Head of caudate nucleus (tissue), 42 donors: ENCODE measurements at regions not wholly inside any gene's neighbourhood (a gene's known extent, or its start where the extent isn't known, plus 50 kb on each side); places are given as distances from the start of the nearest gene placed in this dataset.
"Not testable (repeated sequence)": the region's sequence is repeated elsewhere in the genome, so short reads cannot be mapped to it uniquely, and the experiment has no call there.

Experiments used
- DNase-seq, 42 donors: peaks; one replicate each; pipeline versions ENCODE4 v3.0.0 to v3.0.0-alpha.2; 2020 to 2021; ENCODE audit warnings: mixed read lengths in 7 of 42
- intact Hi-C: fragments of 100-400 bp; cut with DNase I; formaldehyde crosslinking; loops from one replicate; pipeline ENCODE4 v1.15.0; 2022

DNA sequence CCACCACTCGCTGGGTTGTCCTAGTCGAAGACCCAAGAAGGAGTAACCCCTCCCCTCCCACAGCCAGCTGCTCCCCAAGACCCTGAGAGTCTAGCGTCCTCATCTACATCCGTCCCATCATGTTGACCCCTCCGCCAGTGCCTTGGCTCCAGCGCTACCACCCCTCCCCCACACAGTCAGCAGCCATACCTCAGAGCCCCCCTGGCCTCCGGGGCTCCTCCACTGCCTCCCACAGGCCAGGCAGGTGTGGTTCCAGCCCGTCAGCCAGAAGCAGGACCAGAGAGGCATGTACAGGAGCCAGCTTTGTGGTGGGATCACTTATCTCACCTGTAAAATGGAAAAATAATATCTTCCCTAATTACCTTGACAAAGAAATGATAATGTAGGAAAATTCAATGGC, 51.5 kb upstream of the PHF21B start:
- no peak for DNase-seq
- intact Hi-C loops, result no loop called here

DNA sequence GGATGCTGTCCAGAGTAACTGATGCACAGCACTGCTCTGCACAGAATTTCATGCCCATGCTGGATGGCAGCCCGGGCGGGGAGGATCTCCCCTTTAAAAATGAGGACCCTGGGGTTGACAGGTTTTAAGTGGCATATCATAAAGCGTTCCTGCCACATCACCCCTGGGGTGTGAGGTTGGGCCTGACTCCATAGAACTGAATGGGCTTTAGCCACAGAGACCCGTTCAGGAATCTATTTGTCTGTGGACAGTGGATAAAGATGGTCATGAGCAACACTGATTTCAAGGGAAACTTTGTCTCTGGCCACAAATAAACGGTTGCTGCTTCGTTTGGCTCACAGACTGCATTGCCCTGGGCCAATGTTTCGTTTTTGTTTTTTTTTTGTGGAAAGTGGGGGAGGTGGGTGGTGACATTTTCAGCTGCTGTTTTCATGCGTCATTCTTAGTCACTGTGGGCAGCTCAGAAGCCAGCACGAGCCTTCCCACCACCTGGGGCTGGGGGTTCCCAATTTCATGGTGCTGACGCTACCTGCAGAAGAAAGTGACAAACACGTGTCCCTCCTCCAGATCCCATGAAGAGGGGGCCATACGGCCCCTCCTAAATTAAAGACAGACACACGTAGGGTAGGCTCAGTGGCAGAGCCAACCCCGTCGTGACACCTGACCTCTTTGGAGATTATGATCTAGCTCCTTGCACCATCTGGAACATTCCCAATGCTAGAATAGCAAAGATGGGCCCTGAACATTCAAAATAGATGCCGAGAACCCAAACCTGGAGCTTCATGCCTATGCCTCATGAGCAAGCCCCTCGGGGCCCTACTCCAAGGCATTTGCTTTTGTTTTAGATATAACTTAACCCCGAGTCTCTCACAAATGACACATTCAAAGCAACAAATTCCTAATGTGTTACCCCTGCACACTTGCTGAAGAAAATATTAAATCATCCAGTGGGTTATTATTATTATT, 54.8 kb upstream of the PHF21B start:
- intact Hi-C loops, result no loop called here
- no peak for DNase-seq

DNA sequence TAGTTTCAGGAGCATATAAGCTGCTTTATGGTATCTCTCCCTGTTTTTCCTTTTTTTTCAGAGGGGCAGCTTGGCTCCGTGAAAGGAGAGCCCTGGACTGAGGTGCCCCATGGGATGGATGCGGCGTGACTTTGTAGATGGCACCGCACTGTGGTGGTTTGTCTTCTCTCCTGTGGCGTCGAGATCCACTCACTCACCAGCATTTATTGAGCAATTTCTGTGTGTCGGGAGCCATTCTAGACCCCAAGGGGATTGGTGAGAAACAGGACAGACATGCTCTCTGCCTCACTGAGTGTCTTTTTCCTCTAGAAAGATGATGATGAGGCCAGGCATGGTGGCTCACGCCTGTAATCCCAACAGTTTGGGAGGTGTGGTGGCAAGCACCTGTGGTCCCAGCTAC, 55.9 kb upstream of the PHF21B start:
- no peak for DNase-seq
- intact Hi-C loops, result no loop called here

DNA sequence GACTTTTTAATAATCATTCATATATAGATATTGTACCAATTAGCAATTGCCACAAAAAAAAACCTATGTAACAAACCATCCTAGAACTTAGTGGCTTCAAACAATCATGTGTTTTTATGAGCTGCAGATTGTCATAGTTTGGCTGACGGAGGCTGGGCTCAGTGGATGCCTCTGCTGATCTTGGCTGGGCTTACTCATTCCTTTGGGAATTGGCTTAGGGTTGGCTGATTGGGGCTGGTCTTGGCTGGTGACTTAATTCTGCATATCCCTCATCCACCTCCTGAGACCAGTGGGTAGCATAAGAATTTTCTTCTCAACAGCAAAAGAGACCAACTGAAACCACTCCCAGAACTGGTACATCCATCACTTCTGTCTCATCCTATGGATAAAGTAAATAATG, 57.9 kb upstream of the PHF21B start:
- intact Hi-C loops, result no loop called here
- DNase-seq, result no peak

DNA sequence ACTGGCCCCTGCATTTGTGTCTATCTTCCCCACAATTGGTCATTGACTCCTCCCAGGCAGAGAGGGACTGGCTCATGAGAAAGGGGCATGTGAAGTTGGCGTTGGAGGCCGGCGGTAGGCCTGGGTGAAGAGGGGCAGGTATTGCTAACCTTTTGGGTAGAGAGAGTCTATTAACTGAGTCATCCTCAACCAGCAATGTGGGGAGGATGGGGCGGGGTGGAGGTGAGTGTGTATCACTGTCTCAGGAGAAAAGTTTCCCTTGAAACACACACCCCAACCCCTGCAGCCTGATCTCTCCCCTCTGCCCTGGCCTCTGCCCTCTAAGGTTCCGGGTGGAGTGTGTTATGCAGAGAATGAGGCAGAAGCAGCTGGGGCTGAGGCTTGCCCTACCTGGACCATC, 60.1 kb upstream of the PHF21B start:
- DNase-seq, result peak in 16 of 42 donors; percentile 16 to 56 (median 30)
- intact Hi-C loops, result no loop called here

DNA sequence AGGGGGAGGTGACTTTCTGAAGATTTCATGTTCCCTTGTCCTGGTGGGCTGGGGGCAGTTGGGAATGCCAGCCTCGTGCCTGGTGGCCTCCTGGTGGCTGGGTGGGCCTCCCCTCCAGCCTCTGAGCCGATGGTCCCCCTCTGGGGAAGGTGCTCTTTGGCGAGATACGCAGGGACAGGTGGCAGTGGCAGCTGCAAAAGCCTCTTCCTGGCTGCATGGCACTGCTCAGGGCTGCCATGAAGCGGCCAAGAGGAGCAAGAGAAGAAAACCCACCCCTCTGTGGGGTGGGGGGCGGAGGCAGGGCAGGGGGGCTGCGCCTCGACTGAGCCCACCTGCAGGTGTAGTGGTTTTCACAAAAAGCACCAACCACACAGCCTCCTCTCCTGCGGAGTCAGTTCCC, 61.8 kb upstream of the PHF21B start:
- intact Hi-C loops, result no loop called here
- no peak for DNase-seq

DNA sequence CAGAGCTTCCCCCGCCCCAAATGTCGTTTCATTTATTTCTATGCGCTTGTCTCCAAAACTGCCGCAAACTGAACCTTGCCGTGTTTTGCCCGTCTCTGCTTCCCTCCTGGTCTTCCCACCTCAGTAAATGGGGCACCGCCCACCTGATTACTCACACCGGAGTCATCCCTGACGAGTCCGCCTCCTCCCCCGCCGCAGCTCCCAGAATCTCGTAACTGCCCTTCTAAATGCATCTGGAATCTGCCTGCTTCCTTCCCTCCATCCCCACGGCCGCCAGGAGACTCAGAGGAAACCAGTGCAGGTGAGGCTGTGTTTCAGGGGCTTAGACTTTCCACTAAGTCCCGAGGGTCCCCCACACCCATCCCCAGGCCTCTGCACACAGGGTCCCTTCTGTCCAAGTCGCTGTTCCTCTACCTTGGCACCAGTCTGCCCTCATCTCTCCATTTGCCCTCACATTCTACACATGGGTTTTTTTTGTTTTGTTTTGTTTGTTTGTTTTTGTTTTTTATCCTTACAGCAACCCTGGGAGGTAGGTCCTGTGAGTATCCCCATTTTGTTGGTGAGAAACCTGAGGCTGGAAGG, 62.6 kb upstream of the PHF21B start:
- intact Hi-C loops, result no loop called here

DNA sequence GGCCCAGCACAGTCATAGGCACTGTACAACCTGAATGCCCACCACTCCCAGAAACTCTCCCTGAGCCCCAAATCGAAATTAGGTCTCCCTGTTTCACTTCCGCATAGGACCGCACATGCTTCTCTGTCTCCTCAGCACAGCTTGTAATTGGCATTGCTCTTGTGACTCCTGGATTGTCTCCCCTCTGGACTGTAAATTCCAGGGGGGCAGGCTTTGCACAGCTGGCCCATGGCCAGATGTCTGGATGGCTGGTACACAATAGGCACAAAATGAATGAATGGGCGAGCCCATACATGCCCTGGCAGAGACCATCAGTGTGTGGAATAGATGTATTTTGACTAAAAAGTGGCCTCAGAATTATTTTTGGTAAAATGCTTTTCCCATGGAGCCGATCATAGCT, 63.3 kb upstream of the PHF21B start:
- DNase-seq, result no peak
- intact Hi-C loops, result no loop called here

More for the DNA sequence above, 62.6 kb upstream of the PHF21B start:
- DNase-seq, result peak; percentile 58 to 93 (median 79)

DNA sequence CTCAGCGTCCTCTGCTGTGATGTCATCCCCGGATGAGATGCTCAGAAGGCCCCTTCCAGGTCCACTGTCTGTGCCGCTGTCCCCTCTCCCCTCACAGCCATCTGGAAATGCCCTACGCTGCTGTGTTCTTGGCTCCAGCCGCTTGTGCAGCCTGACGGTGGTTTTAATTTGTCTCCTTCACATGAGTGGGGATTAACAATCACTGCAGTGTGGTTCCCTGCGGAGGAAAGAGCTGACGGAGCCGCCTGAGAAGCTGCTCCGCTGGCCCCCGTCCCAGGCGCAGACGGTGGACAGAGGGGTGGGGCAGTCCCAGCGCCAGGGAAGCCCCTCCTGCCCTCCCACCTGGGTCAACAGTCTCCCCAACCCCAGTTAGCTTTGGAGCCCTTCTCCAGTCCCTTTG, 67.5 kb upstream of the PHF21B start:
- peak in 1 of 42 donors; percentile 39 for DNase-seq
- intact Hi-C loops, result no loop called here

DNA sequence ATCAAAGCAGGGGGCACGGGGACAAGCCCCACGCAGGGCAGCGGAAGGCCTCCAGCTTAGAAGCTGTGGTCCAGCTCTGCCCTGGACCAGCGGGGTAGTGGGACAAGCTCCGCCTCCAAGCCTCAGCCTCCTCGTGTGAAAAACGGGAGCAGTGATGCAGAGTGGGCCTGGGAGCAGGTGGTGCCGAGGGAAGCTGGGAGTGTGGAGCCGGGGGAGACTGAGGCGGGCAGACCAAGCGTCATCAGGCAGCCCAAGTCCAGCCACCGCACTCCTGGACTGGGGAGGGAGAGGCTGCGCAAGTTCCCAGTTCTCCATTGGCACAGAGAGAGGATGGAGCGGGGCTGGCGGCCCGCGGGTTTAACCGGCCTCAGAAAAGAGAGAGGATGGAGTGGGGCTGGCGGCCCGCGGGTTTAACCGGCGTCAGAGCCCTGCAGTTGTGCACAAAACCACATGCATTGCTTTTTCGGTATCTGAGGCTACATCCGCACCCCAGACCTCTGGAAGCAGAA, 68.1 kb upstream of the PHF21B start:
- no peak for DNase-seq
- intact Hi-C loops, result no loop called here

DNA sequence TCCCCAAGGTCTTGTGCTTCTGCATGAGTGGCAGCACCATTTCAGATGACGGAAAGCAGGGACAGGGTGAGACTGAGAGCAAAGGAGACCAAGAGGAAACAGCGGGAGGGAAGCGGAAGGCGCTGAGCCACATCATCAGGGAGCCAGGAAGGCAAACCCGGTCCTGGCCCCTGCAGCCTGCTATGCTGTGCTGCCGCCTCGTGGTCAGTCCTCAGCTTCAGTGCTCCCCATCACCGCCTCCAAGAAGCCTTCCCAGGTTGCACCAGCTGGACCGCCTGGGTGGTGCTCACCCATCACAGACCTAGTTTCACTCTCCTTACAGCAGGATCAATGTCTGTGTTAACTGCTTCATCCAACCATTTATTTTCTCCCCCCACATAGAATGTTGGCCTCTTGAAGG, 73.0 kb upstream of the PHF21B start:
- intact Hi-C loops, result no loop called here
- DNase-seq, result no peak

DNA sequence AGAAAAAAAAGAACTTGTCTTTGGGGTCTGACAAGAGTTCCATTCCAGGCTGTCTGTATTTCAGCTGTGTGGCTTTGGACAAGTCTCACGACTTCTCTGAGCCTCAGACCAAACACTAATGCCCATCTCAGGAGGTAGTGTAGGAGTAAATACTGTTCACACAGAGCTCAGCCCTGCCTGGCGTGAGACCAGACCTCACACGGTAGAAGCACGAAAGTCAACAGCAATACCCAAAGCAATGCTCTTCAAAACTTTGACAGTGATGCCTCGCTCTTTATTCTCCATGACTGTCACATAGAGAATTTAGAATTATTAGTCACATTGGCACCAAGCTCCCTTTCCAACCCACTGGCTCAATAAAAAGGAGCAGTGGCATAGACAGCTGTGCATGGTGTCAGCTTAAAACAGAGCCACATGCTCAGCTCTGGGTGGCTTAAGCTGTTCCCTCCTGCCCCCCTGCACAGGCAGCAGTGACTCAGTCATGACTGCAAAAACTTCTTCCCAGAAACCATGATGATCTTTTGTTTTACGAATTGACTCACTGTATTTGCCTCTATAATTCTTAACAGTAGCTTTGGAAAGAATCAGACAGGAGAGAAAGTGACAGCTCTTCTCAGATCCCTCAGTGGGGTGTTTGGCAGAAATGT, 74.0 kb upstream of the PHF21B start:
- intact Hi-C loops, result no loop called here
- DNase-seq, result peak in 40 of 42 donors; percentile 16 to 86 (median 56)

DNA sequence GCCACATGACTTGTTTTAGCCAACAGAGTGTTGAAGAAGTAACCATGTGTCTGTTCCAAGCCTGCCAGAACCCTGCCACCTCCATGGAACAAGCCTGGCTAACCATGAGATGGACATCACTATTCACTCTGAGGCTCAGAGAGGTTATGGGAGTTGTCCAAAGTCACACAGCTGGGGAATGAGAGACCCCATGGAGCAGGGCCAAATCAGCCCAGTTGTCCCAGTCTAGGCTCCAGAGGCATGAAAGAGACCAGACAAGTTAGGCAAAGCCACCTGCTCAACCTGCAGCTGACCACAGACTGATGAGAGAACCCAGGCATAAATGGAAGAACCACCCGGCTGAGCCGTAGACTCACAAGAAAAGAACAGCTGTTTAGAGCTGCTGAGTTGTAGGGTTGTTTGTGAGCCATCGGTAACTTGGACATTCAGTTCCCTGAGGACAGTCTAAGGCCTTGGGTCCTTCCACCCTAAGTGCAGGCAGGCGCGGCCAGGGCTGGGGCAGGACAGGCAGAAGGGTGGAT, 74.7 kb upstream of the PHF21B start:
- DNase-seq, result no peak
- intact Hi-C loops, result no loop called here

DNA sequence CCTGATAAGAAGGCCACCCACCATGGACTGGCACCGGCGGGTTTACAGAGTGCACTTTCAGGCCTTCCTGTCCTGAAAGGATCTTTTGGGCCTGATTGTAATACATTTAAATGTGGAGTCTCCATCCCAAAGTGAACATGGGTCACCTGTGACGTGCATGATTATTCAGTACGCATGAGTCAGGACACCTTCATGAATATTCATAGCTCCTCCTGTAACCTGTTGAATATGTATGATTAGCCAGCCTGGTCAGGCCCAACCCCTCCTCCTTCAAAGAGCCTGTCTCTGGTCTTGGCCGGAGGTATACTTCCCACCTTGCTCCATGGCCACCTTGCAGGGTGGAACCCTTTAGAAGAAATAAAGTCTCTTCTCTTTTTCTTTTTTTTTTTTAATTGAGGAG, 75.9 kb upstream of the NUP50 start:
- no peak for DNase-seq
- intact Hi-C loops, result no loop called here

DNA sequence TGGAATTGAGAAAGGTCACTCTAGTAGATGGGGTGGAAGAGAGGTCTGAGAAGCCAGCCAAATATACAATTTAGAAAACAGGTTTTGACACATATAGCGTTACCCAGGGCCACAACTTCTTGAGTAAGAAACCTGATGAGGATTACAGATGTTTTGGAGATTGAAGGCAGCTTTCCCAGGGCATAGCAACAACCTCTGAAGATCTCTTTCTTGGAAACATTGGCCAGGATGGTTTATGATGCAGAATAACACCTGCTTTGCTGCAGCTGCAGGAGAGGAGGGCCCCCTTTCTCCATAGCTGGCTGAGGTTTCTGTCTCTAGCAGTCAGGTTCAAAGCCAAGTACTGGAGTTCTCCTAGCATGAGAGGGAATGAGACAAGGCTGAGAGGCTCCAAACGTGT, 75.1 kb upstream of the NUP50 start:
- no peak for DNase-seq
- intact Hi-C loops, result no loop called here

DNA sequence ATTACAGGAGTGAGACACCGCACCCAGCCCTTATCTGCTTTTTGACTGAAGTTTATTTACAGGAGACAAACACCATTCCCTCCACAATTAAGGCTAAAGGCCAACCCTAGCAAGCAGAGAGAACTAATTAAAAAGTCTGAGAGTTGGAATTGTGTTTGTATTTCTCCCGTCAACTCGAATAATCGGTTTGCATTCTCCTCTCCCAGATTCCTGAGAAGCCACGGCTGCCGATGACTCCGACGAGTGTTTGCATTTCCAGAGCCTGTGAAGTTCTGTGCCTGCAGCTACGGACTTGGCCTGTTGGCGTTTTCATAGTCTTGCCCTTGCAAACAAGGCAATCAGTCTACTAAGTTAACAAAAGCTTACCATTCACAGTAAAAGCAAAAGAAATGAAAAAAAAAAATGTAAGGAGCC, 73.2 kb upstream of the NUP50 start:
- intact Hi-C loops, result no loop called here
- no peak for DNase-seq

DNA sequence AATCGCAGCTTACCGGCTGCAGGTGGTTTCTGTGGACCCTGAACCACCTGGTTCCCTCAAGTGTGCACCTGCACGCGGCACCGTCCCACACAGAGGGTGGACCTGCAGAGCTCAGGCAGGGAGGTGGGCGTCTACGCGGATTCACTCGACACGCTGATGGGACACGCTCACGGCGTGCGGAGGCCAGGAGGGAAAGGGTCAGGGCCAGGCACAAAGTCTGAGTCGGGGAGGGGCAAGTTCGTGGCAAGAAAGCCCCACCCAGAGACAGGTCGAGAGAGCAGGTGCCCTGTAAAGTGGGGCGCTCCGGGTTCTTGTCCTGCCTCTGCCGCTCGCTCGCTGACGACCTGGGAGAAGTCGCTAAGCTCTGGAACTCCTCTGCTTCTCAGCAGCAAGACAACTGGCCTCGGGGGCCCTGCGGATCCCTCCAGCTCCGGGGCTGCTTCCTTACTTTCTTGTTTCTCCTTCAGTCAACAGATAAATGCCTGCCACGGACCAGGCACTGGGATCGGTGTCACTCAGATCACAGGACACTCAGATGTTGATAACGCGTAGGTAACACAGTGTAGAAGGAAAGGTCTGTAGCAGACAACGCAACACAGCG, 72.4 kb upstream of the NUP50 start:
- DNase-seq, result no peak
- intact Hi-C loops, result no loop called here

DNA sequence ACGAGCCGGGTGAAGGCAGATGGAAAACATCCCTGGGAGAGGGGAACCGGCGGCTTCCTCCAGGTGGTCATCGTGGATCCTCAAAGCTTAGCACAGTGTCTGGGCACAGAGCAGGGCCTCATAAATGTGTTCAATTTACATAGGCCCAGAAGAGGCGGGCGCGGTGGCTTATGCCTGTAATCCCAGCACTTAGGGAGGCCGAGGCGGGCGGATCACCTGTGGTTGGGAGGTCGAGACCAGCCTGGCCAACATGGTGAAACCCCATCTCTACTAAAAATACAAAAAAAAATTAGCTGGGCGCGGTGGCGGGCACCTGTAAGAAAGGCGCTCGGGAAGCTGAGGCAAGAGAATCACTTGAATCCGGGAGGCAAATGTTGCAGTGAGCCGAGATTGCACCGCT, 71.8 kb upstream of the NUP50 start:
- intact Hi-C loops, DNase-seq: not testable (repeated sequence)

DNA sequence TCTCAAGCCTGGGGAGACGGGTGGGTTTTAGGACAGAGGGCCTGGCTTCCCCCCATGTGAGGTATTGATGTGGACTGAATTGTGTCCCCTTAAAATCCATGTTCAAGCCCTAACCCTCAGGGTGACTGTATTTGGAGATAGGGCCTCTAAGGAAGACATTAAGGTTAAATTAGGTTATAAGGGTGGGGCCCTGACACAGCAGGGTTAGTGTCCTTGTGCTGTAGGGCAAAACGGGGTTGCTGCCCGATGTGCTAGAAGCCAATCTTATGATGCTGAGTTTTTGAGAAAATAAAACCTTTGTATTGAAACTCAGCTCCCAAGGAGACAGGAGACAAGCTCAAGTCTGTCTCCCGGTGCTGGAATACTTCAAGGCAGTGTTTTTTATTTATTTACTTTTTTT, 71.1 kb upstream of the NUP50 start:
- intact Hi-C loops, result no loop called here
- DNase-seq, result no peak
